HS-5 (cell line): ENCODE measurements at regions not wholly inside any gene's neighbourhood (a gene's known extent, or its start where the extent isn't known, plus 50 kb on each side); places are given as distances from the start of the nearest gene placed in this dataset.
"Not testable (repeated sequence)": the region's sequence is repeated elsewhere in the genome, so short reads cannot be mapped to it uniquely, and the experiment has no call there.

Experiments used
- DNase-seq: peaks from one replicate; pipeline ENCODE4 v3.0.0-alpha.2; 2012; ENCODE audit warnings: low read depth

DNA sequence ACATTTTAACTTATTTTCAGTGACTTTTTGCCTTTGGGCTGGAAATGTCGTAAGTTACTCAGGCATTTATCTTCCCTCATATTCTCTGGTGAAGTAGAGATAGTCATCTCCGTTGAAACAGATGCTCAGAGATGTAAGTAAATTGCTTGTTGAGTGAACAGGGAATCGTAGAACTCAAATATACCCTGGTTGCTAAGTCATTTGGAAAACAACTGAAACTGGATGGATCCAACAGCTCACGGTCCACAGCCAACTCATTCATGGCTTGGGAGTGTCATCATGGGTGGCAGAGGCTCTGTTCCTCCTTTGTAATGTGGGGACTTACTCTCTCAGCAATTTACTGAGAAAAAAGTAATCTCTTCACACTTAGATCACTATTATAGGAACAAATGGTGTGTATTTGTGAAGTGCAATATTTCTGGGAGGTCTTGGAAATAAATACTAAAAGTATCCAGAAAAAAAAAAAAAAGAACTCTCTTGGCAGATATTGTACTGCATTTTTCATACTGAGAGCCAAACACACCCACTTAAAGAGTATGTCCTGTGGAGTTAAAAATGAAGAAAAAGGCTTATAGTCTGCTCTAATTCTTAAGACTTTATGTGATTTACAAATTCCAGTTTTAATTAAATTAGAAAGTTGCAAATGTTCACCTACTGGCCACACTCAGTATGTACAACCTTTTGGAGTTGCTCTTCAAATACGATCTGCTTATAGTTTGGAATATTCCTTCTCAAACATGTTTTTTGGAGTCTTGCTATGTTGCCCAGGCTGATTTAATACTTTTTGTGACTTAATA is 107.4 kb downstream of the LEPR start:
- no peak for DNase-seq

DNA sequence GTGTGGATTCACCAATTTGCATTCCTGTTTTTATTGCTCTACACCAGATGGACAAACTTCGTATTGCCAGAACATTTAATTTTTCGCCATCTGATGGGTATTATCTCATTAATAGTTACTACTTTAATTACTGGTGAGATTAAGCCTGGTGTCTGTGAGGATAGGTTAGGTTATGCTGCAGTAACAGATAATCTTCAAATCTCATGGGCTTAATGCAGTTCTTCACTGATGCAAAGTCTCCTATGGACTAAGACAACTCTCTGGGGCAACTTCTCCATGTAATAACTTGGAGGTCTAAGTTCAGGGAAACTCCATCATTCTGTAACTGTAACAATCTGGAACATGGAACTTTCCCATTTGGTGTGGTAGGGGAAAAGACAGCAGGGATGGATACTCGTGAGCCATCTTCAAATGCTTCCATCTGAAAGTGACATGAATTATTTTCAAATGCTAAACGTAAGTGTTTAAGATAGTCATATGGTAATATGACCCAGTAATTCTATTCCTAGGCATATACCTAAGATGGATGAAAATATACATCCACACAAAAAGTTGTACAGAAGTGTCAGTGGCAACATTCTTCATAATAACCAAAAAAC is 111.6 kb downstream of the LEPR start:
- DNase-seq: no peak

DNA sequence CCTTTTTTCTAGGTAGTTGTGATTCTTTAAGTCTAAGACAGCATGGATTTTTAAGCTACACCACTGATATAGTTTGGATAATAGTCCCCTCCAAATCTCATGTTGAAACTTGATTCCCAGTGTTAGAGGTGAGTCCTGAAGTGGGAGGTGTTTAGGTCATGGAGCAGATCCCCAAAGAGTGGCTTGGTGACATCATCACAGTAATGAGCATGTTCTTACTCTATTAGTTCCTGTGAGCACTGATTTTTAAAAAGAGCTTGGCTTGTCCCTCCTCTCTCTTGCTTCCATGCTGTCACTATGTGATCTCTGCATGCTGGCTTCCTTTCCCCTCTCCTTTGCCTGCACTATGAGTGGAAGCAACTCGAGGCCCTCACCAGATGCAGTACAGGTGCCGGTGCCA is 115.5 kb downstream of the LEPR start:
- no peak for DNase-seq

DNA sequence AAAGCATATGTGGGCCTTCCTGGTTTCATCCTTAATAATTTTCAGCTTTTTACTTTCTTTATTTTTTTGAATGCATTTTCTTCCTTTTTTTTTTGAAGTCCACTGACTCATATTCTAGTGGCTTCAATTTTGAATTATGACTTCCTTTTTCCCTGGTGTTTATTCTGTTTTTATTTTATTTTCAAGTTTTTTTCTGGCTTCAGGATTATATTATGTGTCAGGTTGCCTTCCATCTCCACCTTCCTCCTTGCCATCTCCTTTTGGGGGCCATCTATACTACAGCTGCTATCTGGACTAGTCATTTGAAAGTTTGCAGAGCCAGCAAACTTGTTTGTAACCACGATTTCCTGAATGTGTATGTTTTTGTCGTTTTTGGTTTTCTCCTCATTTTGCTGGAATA is 117.6 kb downstream of the LEPR start:
- DNase-seq: no peak

DNA sequence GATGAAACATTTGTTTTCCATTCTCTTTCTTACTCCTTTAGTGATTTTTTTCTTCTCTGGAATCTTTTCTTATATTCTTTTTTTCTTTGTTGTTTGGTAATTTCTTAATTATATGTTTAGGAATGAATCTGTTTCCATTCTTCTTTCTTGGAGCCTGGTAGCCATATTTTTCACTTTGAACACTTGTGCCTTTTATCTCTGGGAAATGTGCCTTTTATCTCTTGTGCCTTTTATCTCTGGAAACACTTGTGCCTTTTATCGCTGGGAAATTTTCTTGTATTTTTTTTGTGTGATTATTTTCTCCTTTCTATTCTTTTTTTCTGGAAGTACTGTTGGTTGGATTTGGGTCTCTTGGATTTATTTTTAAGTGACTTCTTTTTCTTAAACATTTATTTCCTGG is 118.2 kb downstream of the LEPR start:
- DNase-seq: no peak

DNA sequence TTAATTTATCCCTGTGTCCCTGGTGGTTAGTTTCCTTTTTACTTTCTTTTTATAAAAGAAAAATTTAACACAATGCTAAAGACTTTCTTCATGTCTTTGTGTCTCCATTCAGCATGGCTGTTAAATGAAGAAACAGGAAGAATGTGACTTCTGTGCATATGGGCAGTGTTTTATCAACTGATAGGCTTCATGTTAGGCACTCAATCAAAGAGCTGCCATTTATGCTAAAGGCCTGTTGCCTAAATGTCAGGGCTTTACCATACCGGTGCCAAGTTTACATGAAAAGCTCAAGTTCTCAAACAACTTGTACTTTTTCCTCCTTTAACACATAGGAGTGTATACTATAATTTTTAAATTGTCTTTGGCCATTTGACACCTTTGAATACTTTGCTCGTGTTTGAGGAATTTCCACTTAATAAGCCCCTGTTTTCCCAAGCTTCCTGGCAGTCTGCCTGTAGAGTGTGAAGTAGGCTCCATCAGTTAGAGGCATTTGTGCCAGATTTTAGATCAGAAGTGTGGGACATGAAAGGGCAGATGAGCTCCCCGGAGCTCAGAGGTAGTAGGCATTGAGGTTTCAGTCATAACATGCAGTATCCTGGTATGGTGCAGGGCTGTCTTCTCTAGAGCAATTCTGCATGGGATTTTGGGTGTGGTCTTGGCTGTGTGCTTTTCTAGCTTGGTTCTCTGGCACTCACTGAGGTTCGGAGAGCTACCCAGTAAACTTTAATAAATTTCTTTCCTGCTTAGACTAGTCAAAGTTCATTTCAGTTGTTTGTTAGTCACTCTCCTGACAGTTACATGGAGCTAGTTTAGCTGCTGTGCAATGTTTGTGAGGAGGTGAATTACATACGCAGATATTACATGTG is 119.0 kb downstream of the LEPR start:
- no peak for DNase-seq

DNA sequence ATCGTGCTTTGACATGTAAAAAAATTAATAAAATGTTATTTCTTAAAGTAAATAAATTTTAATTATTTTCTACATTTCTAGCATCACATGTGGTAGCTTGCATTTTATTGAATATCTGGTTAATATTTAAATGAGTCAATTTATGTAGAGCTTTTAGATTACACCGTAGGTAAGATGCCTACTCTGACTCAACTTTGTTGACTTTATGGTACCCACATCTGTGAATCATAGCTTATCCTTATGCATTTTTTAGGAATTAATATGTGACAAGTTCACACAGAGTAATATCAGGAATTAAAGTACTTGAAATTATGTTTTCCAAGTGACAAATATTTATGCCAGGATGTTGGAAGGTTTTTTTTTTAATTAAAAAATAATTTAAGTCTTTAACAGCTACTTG is 120.7 kb downstream of the LEPR start:
- no peak for DNase-seq

DNA sequence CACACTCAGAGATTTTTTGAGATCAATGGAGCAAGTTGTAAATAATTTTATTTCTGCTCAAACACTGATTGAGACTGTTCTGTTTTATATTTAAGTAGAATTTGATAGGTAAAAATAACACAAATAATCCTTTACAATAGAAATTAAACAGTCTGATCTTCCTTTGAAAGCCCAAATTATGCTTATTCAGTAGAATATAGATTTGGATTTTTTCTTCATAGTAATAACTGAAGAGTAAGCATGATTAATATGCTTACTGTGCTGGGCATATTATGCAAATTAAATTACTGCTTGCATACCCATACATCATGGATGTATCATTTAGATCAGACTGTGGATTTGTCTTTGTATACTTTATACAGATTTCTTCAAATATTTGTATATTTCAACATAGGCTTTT is 121.4 kb downstream of the LEPR start:
- no peak for DNase-seq

DNA sequence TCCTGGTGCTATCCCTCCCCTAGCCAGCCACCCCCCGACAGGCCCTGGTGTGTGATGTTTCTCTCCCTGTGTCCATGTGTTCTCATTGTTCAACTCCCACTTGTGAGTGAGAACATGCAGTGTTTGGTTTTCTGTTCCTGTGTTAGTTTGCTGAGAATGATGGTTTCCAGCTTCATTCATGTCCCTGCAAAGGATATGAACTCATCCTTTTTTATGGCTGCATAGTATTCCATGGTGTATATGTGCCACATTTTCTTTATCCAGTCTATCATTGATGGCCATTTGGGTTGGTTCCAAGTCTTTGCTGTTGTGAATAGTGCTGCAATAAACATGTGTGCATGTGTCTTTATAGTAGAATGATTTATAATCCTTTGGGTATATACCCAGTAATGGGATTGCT is 122.1 kb downstream of the LEPR start:
- DNase-seq: not testable (repeated sequence)

DNA sequence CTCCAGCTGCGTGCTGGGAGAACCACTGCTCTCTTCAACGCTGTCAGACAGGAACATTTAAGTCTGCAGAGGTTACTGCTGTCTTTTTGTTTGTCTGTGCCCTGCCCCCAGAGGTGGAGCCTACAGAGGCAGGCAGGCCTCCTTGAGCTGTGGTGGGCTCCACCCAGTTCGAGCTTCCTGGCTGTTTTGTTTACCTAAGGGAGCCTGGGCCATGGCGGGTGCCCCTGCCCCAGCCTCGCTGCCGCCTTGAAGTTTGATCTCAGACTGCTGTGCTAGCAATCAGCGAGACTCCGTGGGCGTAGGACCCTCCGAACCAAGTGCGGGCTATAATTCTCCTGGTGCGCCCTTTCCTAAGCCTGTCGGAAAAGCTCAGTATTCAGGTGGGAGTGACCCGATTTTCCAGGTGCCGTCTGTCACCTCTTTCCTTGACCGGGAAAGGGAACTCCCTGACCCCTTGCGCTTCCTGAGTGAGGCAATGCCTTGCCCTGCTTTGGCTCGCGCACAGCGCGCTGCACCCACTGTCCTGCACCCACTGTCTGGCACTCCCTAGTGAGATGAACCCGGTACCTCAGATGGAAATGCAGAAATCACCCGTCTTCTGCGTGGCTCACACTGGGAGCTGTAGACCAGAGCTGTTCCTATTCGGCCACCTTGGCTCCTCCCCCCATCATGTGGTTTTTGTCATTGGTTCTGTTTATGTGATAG is 130.0 kb downstream of the LEPR start:
- DNase-seq: not testable (repeated sequence)

DNA sequence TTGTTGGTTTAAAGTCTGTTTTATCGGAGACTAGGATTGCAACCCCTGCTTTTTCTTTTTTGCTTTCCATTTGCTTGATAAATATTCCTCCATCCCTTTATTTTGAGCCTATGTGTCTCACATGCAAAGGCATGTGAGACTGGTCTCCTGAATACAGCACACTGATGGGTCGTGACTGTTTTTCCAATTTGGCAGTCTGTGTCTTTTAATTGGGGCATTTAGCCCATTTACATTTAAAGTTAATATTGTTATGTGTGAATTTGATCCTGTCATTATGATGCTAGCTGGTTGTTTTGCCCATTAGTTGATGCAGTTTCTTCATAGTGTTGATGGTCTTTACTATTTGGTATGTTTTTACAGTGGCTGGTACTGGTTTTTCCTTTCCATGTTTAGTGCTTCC is 132.0 kb downstream of the LEPR start:
- not testable (repeated sequence) for DNase-seq

DNA sequence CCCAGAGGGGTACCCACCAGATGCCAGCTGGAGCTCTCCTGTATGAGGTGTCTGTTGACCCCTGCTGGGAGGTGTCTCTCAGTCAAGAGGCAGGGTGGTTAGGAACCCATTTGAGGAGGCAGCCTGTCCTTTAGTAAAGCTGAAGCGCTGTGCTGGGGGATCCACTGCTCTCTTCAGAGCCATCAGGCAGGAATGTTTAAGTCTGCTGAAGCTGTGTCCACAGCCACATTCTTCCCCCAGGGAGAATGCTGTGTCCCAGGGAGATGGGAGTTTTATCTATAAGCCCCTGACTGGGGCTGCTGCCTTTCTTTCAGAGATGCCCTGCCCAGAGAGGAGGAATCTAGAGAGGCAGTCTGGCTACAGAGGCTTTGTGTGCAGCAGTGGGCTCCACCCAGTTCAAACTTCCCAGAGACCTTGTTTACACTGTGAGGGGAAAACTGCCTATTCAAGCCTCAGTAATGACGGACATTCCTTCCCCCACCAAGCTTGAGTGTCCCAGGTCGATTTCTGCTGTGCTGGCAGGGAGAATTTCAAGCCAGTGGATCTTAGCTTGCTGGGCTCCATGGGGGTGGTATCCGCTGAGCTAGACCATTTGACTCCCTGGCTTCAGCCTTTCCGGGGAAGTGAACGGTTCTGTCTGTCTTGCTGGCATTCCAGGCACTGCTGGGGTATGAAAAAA is 133.8 kb downstream of the LEPR start:
- not testable (repeated sequence) for DNase-seq

DNA sequence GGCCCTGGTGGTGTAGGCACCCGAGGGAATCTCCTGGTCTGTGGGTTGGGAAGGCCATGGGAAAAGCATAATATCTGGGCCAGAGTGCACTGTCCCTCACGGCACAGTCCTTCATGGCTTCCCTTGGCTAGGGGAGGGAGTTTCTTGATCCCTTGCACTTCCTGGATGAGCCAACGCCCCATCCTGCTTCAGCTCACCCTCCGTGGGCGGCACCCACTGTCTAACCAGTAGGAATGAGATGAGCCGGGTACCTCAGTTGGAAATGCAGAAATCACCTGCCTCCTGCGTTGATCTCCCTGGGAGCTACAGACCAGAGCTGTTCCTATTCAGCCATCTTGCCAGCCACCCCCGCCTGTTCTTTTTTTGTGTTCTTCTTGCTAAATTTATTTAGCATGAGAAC is 134.4 kb downstream of the LEPR start:
- DNase-seq: no peak

DNA sequence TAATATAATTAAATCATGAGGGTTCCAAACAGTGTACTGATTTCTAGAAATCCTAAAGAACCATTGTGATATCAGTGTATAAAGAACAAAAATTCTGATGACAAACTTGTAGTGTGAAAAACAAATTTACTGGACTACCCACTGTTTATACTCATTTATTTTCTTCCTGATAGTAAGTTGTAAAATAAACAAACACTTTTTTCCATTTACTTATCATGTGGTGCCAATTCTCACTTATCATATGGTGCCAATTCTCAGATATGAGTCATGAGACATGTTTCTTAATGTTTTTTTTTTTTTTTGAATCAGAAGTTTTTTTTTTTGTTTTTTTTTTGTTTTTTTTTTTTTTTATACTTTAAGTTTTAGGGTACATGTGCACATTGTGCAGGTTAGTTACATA is 137.7 kb downstream of the LEPR start:
- no peak for DNase-seq

DNA sequence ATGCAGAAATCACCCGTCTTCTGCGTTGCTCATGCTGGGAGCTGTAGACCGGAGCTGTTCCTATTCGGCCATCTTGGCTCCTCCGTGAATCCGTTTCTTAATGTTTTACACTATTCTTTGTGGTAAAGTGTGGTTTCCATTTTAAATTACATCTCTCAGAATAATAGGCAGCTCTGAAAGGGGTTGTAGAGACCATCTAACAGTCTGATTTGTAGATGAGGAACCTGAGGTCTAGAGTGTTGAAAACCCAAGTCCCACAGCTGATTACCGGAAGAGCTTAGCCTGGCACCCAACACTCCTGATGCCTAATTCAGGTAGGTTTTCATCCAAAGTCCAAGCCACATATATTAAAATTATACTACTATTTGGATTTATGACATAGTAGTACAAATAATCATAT is 144.0 kb downstream of the LEPR start:
- no peak for DNase-seq

DNA sequence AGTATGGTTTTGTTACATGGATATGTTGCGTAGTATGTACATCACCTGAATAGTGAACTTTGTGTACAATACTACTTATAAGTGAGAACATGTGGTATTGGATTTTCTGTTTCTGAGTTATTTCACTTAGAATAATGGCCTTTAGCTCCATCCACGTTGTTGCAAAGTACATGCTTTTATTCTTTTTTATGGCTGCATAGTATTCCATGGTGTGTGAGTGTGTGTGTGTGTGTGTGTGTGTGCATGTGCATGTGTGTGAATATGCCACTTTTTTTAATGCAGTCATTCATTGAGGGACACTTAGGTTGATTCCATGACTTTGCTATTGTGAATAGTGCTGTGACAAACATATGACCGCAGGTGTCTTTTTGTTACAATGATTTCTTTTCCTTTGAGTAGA is 147.8 kb downstream of the LEPR start:
- no peak for DNase-seq

DNA sequence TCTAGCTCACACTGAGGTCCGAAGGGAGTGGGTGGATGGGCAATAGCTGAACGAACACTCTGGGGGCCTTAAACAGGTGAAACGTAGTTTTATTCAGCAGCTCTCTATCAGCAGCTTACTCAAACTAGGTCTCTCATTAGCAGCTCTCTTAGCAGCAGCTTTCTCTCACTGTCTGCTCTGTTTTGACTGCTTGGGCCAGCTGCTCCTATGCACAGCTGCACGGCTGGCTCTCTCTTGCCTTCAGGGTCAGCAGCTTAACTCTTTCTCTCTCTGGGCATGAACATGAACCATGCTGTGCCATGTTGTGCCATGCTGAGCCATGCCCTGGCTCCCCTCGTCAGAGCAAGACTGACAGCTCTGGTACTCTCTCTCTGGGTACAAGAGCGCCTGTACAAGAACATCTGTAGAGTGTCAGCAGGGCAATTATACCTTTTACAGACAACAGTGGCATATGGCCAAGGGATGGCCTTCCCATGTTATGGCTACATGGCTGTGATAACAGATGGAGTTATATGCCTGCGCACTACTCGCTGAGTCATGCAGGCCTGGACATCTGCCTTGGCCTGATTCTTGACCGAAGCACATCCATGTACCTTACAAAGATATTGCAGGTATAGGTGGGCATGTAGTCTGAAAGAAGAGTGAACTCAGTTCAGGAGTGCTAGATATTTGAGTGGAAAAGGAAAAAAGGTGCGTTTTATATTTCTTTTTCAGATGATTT is 152.4 kb downstream of the LEPR start:
- no peak for DNase-seq

DNA sequence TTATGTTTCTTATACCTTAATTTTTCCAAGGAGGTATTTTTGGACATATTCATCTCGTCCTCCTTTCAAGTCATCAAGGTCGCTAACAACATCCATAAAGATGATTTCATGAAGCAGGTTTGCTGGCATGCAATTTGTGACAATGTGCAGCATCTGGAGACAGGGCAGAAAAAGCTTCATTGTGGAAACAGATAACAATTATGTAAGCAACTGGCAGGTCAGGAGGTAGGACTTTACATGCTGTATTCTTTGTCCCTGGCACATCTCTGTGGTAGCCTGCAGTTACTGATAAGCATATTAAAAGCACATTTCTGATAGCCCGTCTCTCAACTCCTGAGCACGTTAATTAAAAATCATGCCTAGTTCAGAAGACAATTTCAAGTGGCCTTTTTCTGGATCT is 156.8 kb downstream of the LEPR start:
- no peak for DNase-seq

DNA sequence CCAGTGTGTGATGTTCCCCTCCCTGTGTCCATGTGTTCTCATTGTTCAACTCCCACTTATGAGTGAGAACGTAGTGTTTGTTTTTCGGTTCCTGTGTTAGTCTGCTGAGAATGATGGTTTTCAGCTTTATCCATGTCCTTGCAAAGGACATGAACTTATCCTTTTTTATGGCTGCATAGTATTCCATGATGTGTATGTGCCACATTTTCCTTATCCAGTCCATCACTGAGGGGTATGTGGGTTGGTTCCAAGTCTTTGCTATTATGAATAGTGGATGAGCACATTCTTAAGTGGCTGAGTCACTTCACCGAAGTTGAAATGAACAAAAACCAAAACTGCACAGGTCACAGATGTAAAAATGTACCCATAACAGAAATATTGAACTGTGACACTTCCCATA is 157.5 kb downstream of the LEPR start:
- not testable (repeated sequence) for DNase-seq

DNA sequence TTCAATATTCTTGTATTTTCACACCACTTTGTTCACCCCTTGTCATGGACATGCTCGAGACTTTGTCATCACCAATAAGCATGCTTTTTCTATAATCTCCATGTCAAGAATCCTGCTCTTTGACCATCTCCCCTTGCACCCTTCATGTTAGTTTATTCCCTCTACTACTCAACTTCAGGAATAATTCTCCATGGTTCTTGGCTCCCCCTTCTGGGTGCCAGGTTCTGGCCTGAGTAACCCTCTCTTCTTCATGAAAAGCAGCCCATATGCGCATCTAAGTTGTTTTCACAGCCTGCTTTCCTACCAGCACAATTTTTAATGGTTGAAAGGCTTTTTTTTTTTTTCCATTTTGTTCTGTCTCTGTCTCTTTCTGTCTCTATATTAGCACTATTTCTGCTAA is 160.7 kb downstream of the LEPR start:
- DNase-seq: no peak

DNA sequence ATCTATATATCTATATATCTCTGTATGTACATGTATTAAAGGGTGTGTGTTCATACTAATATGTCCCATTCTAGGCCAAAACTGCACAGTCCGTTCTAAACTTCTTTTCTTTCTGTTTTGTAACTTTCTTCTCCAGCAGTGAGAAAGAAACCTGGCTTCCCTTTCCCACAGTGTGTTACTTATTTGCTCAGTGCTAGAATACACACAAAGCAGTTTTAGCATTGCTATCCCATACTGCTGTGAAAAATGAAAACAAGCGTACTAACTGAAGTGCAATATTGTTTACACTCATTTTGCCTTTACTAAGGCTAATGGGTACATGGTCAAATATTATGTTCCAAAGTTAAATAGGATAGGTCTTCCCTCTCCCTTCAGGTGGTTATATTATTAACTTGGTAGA is 163.9 kb downstream of the LEPR start:
- DNase-seq: no peak
